ENCODE measurements at regions not wholly inside any gene's neighbourhood (a gene's known extent, or its start where the extent isn't known, plus 50 kb on each side); places are given as distances from the start of the nearest gene placed in this dataset.

DNA sequence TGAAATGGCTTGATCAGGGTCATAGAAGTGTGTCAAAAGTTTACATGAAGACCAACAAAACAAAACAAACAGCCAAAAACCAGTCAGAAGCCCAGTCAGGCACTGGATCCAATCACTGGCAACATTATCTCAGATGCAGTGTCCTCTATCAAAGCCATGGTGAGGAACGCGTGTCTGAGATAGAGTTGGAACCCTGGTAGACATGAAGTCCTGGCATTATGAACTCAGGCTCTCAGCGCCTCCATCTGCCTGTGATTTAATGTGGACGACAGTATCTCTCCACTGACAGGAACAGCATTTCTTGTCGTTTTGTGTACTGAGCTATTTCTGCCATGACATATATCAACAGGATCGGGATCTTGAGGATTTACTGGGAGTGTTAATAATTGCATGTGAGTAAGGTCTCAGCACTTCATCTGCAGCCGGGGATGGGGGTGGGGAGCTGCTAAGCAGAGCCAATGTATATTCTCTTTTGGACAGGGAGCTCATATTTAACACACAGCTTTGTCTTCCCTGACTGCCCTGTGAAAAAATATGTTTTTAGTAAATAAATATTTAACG, 1120.0 kb downstream of the IGSF11 start:
- TF ChIP-seq, protein P1, sequence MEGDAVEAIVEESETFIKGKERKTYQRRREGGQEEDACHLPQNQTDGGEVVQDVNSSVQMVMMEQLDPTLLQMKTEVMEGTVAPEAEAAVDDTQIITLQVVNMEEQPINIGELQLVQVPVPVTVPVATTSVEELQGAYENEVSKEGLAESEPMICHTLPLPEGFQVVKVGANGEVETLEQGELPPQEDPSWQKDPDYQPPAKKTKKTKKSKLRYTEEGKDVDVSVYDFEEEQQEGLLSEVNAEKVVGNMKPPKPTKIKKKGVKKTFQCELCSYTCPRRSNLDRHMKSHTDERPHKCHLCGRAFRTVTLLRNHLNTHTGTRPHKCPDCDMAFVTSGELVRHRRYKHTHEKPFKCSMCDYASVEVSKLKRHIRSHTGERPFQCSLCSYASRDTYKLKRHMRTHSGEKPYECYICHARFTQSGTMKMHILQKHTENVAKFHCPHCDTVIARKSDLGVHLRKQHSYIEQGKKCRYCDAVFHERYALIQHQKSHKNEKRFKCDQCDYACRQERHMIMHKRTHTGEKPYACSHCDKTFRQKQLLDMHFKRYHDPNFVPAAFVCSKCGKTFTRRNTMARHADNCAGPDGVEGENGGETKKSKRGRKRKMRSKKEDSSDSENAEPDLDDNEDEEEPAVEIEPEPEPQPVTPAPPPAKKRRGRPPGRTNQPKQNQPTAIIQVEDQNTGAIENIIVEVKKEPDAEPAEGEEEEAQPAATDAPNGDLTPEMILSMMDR (IDR thresholded peaks at IDR 0.05; ENCODE audit: low read length): no peak
- no peak for TF ChIP-seq EZH2phosphoT487 (IDR thresholded peaks at IDR 0.05; ENCODE audit: low read length)
- no peak for TF ChIP-seq EZH2 (optimal IDR thresholded peaks at IDR 0.05; ENCODE audit: low read depth, low read length)
- no peak overlapping the region for H3K27ac ChIP-seq (ENCODE audit: low read length)
- H3K79me2 ChIP-seq (ENCODE audit: low read length): no peaks in the 10 kb centered on the region
- no peaks in the 10 kb centered on the region for H3K9me3 ChIP-seq (replicated peaks; ENCODE audit: insufficient read depth, low read length)
- no peaks in the 10 kb centered on the region for H3K4me1 ChIP-seq (ENCODE audit: low read length)
- H3K9me2 ChIP-seq (replicated peaks; ENCODE audit: insufficient read depth, low read length): no peaks in the 10 kb centered on the region
- no peaks in the 10 kb centered on the region for H4K20me1 ChIP-seq (ENCODE audit: insufficient read depth, low read length)
- H3F3A ChIP-seq (ENCODE audit: insufficient read depth, low read length): no peaks in the 10 kb centered on the region
- no peak overlapping the region for H2AFZ ChIP-seq (ENCODE audit: low read length)
- no peaks in the 10 kb centered on the region for H3K27me3 ChIP-seq (replicated peaks; ENCODE audit: insufficient read depth, low read length)
- DNase-seq: no peak
- no peak overlapping the region for H3K4me3 ChIP-seq (ENCODE audit: low read length)
- no peak overlapping the region for H3K4me2 ChIP-seq (ENCODE audit: low read depth, low read length)
- H3K36me3 ChIP-seq (replicated peaks; ENCODE audit: insufficient read depth, low read length): no peaks in the 10 kb centered on the region
- no peak overlapping the region for H3K9ac ChIP-seq (ENCODE audit: low read length)

DNA sequence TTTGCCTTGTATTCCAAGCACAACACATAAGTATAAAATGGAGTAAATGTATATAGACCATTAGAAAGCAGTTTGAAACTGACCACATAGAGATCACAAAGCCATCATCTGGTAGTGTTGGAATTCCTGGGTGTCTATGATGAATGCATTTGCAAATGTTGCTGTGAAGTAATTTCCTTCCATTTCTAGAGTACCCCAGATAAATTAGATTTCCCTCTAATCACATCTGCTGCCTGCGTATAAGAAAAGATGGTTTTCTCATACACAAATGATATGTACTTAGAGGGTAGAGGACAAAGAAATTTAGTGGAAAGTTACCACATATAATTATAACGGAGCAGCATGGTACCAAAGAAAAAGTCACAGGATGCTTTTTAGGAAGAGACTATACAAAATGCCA, 1117.8 kb downstream of the IGSF11 start:
- Histone ChIP-seq H3K79me2 (ENCODE audit: low read length) (no peaks in the 10 kb centered on the region), H3K9me3 (replicated peaks; ENCODE audit: insufficient read depth, low read length) (no peaks in the 10 kb centered on the region), H3K9me2 (replicated peaks; ENCODE audit: insufficient read depth, low read length) (no peaks in the 10 kb centered on the region), H3K27me3 (replicated peaks; ENCODE audit: insufficient read depth, low read length) (no peaks in the 10 kb centered on the region), H2AFZ (ENCODE audit: low read length) (no peak overlapping the region), H4K20me1 (ENCODE audit: insufficient read depth, low read length) (no peaks in the 10 kb centered on the region), H3K4me1 (ENCODE audit: low read length) (no peaks in the 10 kb centered on the region), H3K36me3 (replicated peaks; ENCODE audit: insufficient read depth, low read length) (no peaks in the 10 kb centered on the region), H3K9ac (ENCODE audit: low read length) (no peak overlapping the region), H3K27ac (ENCODE audit: low read length) (no peak overlapping the region), H3K4me2 (ENCODE audit: low read depth, low read length) (no peak overlapping the region), H3K4me3 (ENCODE audit: low read length) (no peak overlapping the region), H3F3A (ENCODE audit: insufficient read depth, low read length) (no peaks in the 10 kb centered on the region)
- TF ChIP-seq EZH2 (optimal IDR thresholded peaks at IDR 0.05; ENCODE audit: low read depth, low read length) (no peak), EZH2phosphoT487 (IDR thresholded peaks at IDR 0.05; ENCODE audit: low read length) (no peak)
- TF ChIP-seq, protein P1 (IDR thresholded peaks at IDR 0.05; ENCODE audit: low read length): no peak
- no peak for DNase-seq

DNA sequence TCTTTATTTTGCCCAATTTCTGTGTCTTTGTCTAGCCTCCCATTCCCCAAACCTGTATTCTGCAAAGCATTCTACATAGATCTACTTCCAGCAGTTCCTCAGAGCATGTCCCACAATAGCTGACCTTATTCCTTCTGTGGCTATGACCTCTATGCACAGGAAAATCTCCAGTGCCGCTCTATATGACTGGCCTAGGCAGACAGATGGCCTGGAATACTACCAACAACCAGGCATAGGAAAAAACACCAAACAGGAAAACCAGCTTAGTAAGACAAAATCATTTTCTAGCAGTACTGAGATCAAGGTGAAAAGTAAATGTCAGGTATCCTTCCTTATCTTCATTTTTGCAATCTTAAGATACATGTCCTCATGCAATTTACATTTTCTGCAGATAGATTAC, 1115.0 kb downstream of the IGSF11 start:
- H3K36me3 ChIP-seq (replicated peaks; ENCODE audit: insufficient read depth, low read length): no peaks in the 10 kb centered on the region
- H3K27me3 ChIP-seq (replicated peaks; ENCODE audit: insufficient read depth, low read length): no peaks in the 10 kb centered on the region
- H3K4me2 ChIP-seq (ENCODE audit: low read depth, low read length): no peak overlapping the region
- no peak overlapping the region for H3K27ac ChIP-seq (ENCODE audit: low read length)
- H3K4me1 ChIP-seq (ENCODE audit: low read length): no peaks in the 10 kb centered on the region
- H3F3A ChIP-seq (ENCODE audit: insufficient read depth, low read length): no peaks in the 10 kb centered on the region
- no peak for DNase-seq
- no peaks in the 10 kb centered on the region for H4K20me1 ChIP-seq (ENCODE audit: insufficient read depth, low read length)
- H3K4me3 ChIP-seq (ENCODE audit: low read length): no peak overlapping the region
- no peak overlapping the region for H3K9ac ChIP-seq (ENCODE audit: low read length)
- TF ChIP-seq, protein P1 (IDR thresholded peaks at IDR 0.05; ENCODE audit: low read length): no peak
- no peak for TF ChIP-seq EZH2phosphoT487 (IDR thresholded peaks at IDR 0.05; ENCODE audit: low read length)
- no peak for TF ChIP-seq EZH2 (optimal IDR thresholded peaks at IDR 0.05; ENCODE audit: low read depth, low read length)
- H3K9me2 ChIP-seq (replicated peaks; ENCODE audit: insufficient read depth, low read length): no peaks in the 10 kb centered on the region
- H3K9me3 ChIP-seq (replicated peaks; ENCODE audit: insufficient read depth, low read length): no peaks in the 10 kb centered on the region
- H2AFZ ChIP-seq (ENCODE audit: low read length): no peak overlapping the region
- no peaks in the 10 kb centered on the region for H3K79me2 ChIP-seq (ENCODE audit: low read length)

Measured in MM.1S (cell line).